ENCODE measurements at regions not wholly inside any gene's neighbourhood (a gene's known extent, or its start where the extent isn't known, plus 50 kb on each side); places are given as distances from the start of the nearest gene placed in this dataset.

DNA sequence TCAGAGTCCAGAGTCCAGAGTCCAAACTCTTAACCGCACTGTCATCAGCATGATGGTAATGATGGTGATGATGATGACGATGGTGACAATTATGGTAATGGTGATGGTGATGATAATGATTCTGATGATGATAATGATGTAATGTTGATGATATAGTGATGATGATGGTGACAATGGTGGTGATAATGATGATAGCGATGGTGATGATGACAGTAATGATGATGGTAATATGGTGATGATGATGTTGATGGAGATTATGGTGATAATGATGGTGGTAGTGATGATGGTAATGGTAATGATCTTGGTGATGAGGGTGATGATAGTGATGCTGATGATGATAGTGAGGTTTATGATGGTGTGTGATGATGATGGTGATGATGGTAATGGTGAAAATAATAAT is 367.8 kb upstream of the CDH4 start:
- no peak for DNase-seq

GRCh38 chr20:60888771-60889170 is 363.3 kb upstream of the CDH4 start:
- DNase-seq: no peak

DNA sequence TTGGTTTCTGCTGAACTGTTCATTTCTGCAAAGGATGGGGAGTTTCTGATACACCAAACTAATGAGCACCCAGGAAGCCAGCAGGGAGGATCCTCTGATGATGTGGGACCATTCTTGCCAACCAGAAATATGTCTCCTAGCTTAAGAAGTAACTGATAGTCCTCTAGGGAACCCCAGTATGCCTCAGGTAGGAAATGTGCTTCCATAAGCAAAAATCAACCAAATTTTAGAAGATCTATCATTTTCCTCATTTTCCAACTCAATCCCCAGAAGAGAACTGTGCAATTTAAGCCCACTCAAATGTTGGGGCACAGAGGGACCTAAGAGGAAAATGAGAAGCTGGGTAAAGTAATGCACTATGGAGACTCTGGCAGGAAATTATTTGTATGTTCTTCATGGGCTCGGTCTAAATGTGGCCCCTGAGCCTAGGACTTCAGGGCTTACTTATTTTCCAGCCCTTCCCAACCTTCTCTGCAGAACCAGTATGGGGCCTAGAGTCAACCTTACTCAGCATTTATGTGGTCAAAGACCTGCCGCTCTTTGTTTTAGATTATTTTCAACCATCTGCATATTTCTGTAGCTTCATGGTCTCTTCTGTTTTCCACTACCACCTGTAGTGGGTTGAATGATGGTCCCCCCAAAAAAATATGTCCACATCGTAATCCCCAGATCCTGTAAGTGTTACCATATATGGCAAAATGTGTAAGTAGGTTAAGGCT is 359.8 kb upstream of the CDH4 start:
- DNase-seq: no peak

GRCh38 chr20:60894091-60894490 is 358.0 kb upstream of the CDH4 start:
- DNase-seq: no peak

DNA sequence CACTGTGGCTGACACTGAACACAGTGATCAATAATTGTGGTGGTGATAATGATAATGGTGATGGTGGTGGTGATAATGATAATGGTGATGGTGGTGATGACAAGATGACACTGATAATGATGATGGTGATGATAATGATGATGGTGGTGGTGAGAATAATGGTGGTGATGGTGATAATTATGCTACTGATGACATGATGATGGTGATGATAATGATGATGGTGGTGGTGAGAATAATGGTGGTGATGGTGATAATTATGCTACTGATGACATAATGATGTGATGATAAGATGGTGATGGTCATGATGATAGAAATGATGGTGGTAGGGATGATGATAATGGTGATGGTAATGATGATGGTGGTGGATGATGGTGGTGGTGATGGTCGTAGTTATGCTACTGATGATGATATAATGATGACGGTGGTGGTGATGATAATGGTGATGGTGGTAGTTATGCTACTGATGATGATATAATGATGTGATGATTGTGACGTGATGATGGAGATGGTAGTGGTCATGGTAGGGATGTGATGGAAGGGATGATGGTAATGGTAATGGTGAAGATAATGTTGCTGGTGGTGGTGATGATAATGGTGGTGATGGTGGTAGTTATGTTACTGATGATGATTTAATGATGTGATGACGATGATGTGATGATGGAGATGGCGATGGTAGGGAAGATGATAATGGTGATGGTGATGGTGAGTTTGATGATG is 356.5 kb upstream of the CDH4 start:
- DNase-seq: no peak

- DNase-seq: no peak
Measured at GRCh38 chr20:60897976-60898375, 354.1 kb upstream of the CDH4 start.

DNA sequence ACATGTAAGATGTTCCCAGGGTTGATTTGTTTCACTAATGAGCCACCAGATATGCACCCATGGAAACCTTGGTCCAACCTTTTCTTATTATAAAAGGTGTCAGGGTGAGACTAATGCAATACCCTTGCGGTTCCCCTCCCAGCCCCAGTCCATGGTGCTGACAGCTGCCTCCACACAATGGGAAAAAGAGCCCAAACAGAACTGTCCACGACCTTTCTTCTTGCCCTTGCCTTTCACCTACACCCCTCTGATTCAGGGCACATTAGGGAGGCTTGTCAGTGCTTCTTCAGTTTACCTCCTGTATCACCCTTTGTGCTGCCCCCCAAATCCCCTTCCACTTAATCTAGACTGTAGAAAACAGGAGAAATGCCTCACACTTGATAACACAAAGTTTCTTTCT is 352.7 kb upstream of the CDH4 start:
- DNase-seq: no peak

DNA sequence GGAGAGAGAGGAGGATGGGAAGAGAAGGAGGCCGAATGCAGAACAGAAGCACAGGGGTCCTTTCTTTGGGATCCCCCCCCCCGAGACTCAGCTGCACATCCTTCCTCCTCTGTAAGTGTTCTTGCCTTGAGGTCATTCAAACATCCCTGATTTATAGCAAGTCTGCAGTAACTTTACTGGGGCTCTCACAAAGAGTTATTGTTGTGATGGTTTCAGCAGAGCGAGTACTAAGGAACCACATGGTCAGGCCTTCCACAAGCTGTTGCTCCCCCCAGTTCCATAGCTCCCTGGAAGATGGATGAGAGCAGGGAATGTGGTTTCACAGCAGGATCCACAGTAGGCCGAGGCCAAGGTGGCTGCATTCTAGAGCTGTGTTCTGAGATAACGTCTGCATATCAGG is 351.4 kb upstream of the CDH4 start:
- DNase-seq: no peak

GRCh38 chr20:60901831-60902230 is 350.2 kb upstream of the CDH4 start:
- no peak for DNase-seq

- no peak for DNase-seq
Measured at GRCh38 chr20:60903325-60903971, 348.6 kb upstream of the CDH4 start.

GRCh38 chr20:60904730-60905129 is 347.3 kb upstream of the CDH4 start:
- DNase-seq: no peak

DNA sequence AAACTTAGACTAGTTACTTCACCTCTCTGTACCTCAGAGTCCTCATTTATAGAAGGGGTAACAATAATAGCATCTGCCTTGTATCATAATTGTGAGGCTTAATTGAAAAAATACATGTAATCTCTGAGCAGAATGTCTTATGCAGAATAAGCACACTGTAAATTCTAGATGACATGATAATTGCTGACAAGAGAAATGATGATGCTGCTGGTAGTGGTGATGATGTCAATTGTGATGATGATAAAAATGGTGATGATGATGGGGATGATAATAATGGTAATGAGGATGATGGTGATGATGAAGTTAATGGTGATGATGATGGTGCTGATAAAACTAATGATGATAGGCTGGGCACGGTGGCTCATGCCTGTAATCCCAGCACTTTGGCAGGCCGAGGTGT is 346.1 kb upstream of the CDH4 start:
- no peak for DNase-seq

DNA sequence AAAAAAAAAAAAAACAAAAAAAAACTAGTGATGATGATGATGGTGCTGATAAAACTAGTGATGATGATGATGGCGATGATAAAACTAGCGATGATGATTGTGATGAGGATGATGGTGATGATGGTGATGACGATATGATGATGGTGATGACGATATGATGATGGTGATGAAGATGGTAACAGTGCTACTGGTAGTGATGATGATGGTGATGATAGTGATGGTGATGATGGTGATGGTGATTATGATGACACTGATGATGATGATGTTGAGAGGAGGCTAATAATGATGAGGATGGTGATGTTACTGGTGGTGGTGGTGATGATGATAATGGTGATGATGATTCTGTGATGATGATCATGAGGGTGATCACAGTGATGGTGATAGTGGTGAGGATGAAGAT is 345.5 kb upstream of the CDH4 start:
- no peak for DNase-seq

GRCh38 chr20:60913298-60913697 is 338.8 kb upstream of the CDH4 start:
- no peak for DNase-seq

GRCh38 chr20:60921022-60921622 is 330.9 kb upstream of the CDH4 start:
- no peak for DNase-seq

DNA sequence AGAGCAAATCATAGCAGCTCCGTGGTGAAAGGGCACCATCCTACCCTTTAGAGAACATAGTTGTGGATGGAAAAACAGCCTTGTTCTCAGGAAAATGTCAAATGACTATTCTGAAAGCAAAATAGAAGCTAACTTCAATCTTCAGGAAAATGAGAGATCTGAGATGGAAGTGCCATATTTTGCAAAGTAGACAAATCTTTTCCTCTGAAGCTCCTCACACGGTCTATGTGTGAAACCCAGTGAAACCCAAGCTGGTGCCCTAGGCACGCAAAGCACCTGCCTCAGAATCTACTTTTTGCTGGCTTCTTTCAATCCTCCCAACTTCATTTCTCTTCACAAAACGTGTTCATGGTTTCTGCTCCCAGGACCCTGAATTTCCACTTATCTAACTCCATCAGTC is 325.2 kb upstream of the CDH4 start:
- DNase-seq: no peak

- no peak for DNase-seq
Measured at GRCh38 chr20:60928341-60928740, 323.7 kb upstream of the CDH4 start.

DNA sequence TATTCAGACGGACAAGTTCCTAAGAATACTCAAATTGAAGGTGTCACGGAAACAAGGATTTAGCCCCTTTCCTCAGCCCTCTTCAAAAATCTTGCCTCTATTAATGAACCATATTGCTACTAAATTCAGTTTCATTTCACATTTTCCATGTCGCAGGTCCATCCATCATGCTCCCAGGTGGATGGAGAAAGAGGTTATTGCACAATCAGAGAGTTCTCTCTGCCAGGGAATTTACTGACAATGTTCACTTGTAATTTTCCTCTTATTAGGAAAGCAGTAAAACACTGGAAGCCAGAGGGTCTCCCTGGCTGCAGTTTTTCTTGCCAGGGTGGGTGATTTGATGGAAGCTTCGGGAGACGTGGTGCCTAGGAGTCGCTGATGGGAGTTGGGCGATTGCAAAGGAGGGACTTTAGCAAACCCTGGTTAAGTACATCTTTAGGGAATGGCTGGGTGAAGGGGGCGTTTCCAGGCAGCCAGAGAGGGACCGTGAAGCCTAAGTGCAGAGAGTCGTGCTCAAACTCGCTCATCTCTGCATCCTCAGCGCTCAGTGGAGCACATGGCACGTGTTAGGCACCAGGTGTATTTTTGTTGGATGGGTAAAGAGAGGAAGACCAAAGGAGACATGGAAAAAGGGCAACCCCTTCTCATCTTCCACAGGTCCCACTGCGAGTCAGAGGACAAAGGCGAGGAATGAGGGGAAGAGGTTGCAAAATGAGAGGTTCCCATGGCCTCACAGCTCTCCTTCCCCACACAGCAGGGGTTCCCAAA is 321.9 kb upstream of the CDH4 start:
- no peak for DNase-seq

- DNase-seq: no peak
Measured at GRCh38 chr20:60931696-60932095, 320.4 kb upstream of the CDH4 start.

- DNase-seq: no peak
Measured at GRCh38 chr20:60934724-60935123, 317.3 kb upstream of the CDH4 start.

GRCh38 chr20:60935971-60936370 is 316.1 kb upstream of the CDH4 start:
- DNase-seq: no peak

DNA sequence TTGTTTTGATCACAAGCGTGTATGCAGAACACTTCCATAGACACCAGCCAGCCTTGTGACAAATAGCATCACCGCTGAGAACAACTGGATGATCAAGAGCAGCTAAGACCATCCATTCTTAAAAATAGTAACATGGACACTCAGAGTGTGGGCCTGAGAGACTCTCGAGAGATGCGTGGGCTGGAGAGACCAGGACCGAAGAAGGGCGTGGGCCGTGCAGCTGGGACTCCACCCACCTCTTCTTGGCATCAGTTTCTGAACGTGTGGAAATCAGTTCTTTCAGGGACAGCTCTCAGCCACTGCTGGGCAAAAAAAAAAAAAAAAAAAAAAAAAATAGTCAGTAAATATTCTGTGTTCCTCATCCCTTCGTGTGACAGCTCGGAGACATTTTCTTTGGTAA is 314.5 kb upstream of the CDH4 start:
- no peak for DNase-seq

DNA sequence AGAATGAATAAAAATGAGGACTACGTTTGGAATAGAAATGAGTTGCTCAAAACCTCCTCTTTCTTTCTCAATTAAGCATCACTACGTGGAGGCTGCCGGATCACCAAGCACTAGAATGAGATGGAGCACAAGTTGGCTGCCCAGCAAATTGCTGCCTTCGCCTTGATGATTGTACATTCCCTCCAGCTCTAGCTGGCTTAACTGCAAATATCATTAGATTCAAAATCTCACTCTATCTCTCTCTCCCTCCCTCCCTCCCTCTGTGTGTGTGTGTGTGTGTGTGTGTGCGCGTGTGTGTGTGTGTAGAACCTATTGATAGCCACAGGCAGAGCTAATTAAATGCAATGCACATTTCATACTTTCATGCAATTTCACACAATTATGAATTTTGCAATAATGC is 310.7 kb upstream of the CDH4 start:
- DNase-seq: no peak
